DMS 273 (cell line): ENCODE measurements at regions not wholly inside any gene's neighbourhood (a gene's known extent, or its start where the extent isn't known, plus 50 kb on each side); places are given as distances from the start of the nearest gene placed in this dataset.
"Not testable (repeated sequence)": the region's sequence is repeated elsewhere in the genome, so short reads cannot be mapped to it uniquely, and the experiment has no call there.

ENCODE experiments used
- DNase-seq: peaks from one replicate; lab custom pipeline; 2025; ENCODE audit not compliant: unreplicated experiment; lab: John Stamatoyannopoulos, UW

DNA sequence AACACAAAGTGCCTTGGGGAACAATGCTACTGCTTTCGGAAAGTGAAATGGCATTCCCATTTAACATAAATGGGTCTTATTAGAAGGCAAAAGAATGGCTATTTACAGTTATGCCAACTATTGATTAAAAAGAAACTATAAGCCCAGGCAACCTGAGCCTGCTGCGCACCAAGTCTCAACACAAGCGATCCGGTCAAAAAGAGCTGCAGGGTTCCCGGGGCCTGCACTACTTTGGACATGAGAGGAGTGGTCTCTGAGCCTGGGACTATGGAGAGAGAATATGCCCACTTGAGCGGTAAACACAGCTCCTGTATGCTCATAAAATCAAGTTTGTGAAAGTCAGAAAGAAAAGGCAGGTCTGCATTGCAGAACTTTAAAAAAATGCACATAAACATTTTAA lies 660.7 kb downstream of the EFNA5 start:
- DNase-seq = no peak

- DNase-seq = no peak
These were observed 665.1 kb downstream of the EFNA5 start for GRCh38 chr5:107005653-107006052.

DNA sequence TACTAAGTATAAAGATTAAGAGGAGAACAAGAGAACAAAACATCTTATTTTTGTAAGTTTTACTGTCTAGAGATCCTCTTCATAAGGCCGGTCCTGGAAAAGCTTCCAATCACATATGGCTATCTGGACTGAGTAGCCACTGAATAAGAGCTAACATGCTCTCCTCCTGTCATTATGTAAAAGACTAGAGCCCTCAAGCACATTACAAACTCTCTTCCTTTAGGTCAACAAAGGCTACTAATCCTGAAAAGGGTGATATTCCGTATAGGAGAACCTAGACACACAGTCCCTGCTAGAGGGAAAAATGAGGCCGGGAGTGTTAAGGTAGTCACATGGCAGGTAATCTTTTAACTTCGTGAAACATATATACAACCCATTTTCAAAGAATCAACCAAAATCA lies 665.6 kb downstream of the EFNA5 start:
- DNase-seq = no peak

- DNase-seq = no peak
These were observed 668.6 kb downstream of the EFNA5 start for GRCh38 chr5:107002115-107002514.

- not testable (repeated sequence) for DNase-seq
These were observed 671.2 kb downstream of the EFNA5 start for GRCh38 chr5:106999506-106999905.

DNA sequence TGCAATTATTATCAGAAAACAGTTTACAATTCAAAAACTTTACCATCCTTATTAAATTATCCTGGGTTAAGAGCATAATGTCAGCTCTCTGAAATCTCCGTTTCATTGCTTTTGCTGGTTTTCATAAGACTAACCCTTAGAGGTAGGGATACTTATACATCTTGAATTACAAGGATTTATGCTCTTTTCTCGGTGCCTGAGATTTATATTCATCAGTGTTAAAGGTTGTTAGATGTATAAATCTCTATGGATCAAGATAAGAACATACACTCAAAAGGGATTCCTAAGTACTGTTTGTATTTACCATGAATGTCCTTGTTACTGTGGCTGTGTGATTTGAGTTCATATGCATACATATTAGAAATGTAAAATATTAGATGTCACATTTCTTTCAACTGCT lies 684.7 kb downstream of the EFNA5 start:
- no peak for DNase-seq

DNA sequence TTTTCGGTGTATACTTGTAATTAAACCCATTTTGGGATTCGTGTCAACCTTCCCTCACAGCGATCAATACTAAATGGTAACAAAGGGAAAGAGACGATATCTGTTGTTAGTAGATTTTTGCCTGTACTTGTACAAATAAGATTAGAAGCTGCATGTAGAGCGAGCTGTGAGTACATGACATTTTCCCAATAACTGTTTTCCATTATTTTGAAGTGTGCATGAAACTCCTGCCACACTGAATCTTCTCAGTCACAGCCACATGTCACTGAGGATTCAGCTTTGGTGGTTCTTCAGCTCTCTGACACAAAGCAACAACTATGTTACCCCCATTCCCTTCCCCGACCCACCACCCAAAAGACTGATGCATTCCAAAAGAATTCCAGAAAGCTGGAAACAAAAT lies 685.6 kb downstream of the EFNA5 start:
- no peak for DNase-seq

DNA sequence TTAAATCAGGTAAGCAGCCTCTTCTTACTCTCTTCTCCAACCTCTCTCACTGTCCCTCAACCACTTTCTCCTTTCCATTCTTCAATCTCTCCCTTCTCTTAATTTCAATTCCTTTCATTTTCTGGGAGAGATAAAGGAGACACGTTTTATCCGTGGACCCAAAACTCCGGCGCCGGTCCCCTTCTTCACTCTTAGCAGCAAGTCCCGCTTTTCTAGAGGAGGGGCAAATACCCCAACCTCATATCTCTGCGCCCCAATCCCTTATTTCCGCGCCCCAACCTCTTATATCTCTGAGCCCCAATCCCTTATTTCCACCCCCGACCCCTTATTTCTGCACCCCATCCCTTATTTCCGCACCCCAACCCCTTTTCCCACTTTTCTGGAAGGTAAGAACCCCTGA lies 691.6 kb downstream of the EFNA5 start:
- not testable (repeated sequence) for DNase-seq

GRCh38 chr5:106978582-106979165 lies 692.1 kb downstream of the EFNA5 start:
- DNase-seq = not testable (repeated sequence)

- no peak for DNase-seq
These were observed 694.4 kb downstream of the EFNA5 start for GRCh38 chr5:106976363-106976762.

GRCh38 chr5:106974272-106974671 lies 696.5 kb downstream of the EFNA5 start:
- no peak for DNase-seq

DNA sequence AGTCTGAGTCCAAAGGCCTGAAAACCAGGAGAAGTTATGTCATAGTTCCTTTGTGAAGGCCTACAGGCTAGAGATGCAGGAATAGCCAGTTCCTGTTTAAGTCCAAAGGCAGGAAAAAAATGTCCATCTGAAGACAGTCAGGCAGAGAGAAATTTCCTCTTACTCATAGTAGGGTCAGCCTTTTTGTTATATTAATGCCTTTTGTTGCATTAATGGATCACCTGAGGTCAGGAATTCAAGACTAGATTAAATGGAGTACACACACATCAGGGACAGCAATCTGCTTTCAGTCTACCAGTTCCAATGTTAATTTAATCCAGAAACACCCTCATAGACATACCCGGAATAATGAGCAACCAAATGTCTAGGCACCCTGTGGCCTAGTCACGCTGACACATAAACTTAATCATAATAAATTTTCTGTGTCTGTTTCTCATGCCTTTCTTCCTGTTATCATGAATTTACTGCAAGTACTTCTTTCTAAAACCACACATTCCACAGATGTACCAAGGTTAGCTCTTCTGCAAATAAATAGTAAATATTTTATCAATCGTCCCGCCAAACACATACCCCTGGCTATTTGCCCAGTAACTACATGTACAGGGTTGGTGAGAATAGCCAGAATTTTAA lies 703.9 kb downstream of the EFNA5 start:
- DNase-seq = no peak

- DNase-seq = no peak
These were observed 706.6 kb downstream of the EFNA5 start for GRCh38 chr5:106964132-106964531.

DNA sequence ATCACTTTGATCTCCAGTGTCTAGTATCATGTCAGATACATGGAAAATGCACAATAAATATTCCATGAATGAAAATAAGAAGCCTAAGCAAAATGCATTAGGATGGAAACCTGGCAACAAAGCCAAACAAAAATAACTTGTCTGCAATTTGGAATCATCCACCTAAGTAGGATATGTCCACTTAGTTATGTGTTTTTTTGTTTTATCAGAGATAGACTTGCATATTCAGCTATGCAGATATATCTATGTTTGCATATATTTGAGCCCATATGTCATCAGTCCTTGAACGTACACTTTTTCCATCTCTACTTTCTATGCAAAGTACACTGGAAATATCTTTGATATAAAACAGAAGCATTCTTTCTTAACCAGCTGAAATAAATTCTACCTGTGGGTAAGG lies 707.1 kb downstream of the EFNA5 start:
- no peak for DNase-seq

- DNase-seq = no peak
These were observed 708.1 kb downstream of the EFNA5 start for GRCh38 chr5:106962464-106963230.

- no peak for DNase-seq
These were observed 711.4 kb downstream of the EFNA5 start for GRCh38 chr5:106959387-106959786.

GRCh38 chr5:106957336-106957735 lies 713.4 kb downstream of the EFNA5 start:
- no peak for DNase-seq

GRCh38 chr5:106956886-106957285 lies 713.9 kb downstream of the EFNA5 start:
- peak; percentile 58 for DNase-seq

- DNase-seq = no peak
These were observed 714.5 kb downstream of the EFNA5 start for GRCh38 chr5:106956187-106956586.

DNA sequence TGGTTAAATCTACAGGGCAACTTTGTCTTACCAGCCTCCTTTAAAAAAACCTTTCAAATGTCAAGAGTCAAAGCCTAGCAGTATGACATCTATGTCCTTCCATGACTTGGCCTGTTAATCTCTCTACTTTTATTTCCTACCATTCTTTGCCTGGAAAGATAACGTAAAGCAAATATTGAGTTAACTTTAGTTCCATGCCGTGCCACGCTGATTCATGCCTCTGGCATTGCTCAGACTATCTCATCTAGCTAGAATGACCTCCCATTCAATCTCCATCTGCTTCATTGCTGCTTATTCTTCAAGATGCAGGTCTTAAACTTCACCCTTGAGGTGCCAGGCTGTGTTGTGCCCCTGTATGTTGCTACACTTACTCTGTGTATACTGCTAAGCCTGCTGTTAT lies 729.8 kb downstream of the EFNA5 start:
- DNase-seq = no peak

DNA sequence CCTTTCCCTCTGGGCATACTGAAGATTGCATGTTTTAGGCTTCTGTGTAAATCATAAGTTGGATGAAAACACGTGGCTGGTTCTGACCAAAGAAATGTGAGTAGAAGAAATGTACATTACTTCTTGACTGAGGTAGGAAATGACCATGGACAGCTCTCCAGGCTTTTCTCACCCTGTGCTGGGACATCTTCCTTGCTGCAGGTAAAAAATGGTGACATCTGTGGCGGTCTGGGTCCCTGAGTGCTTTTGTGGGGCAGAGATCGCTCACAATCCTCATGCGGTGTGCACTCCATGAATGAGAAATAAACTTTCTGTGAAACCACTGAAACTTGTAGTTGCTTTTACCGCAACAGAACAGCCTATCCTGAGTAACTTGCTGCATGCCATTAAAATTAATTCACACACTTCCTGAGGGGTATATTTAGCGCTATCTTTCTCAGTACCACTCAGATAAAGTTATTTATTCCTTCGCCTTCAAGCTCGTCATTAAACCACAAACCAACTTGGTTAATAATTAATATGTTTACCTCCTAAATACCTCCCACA lies 730.4 kb downstream of the EFNA5 start:
- DNase-seq = no peak

DNA sequence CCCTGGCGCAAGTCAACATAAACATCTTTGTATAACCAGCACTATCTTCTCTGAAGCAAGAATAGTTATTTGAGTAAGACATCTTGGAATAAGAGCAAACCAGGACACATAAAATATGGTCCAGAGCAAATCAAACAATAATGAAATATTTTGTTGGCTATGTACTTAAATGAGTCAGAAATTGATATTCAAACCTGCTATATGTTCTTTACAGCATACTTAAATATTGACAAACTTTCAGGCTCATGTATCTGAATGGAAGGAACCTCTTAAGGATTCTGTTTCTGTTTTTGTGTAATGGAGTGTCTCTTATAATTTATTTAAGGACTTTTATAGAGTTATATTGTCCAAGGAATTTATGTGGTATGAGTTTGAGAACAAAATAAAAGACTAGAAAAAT lies 747.3 kb downstream of the EFNA5 start:
- no peak for DNase-seq
